ENCODE measurements at regions not wholly inside any gene's neighbourhood (a gene's known extent, or its start where the extent isn't known, plus 50 kb on each side); places are given as distances from the start of the nearest gene placed in this dataset.
"Not testable (repeated sequence)": the region's sequence is repeated elsewhere in the genome, so short reads cannot be mapped to it uniquely, and the experiment has no call there.

DNA sequence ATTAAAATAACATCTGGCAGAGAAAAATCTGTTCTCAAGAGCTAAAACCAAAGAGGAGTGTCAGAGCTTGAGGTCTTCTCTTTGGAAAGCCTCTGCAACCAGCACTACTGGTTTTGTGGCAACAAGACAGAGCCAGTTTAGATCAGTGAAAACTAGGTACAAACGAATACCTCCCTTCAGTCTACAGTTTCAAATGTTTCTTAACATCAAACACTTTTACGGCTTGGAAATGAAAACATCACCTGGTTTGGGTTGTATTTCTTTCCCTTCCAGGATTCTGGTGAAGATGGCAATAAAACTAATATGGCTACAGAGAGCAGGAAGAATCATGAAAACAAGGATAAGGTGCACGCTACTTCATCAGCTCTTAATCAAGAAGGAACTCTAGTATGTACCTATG, 339.4 kb upstream of the ESRRG start:
- Histone ChIP-seq H3K27ac (no peak overlapping the region), H3K4me3 (no peak overlapping the region)

DNA sequence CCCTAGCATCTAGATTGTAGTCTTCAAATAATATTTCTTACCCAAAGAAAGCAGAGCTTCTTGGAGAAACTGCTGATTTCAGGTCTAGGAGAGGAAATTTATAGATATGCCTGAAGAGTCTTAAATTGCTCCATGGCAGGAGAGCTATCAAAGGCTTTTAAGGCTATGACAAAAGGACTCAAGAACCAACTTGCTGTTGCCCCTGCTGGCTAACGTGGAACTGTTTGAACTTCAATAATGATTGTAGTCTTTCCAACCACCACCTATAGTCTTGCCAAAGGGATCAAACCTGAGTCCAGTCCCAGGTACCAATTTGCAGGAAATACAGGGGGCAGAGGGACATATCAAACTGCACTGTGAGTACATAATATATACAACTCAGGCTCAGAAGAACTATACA, 336.2 kb upstream of the ESRRG start:
- H3K4me3 ChIP-seq: no peak overlapping the region
- no peak overlapping the region for H3K27ac ChIP-seq

DNA sequence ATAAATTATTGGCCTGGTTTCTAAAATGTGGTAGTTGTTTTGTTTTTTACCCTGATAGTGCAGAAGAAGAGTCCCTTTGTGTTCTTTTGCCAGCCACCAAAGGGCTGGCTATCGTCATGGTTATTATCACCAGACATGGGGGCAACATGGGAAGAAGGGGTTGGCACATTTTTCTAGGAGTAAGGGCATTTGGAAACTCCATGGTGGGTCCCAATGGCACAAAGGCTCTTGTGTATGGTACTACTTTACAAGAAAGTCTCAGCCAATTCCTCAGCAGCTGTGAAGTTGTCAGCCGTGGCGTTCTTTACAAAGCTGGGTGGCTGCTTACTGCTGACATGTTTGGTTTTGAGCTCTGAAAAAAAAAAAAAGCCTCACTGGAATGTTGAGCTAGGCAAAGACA, 330.4 kb upstream of the ESRRG start:
- Histone ChIP-seq H3K27ac (no peak overlapping the region), H3K4me3 (no peak overlapping the region)

DNA sequence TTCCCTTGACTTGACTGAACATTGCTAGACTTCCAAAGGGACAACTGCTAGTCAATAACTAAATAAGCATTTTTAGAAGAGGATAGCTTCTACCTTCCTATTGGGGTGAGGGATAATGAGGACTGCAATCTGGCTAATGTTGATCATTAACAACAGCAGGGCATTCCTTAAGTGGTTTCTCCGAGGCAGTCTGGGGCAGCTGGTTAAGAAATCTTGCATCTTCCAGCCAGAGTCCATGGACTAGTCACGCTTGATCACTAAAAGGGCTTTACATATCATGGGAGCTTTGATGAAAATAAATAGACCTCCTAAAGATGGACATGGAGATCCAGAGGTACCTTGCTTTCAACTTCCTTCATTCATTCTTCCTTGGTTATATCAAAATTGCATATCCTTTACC, 329.4 kb upstream of the ESRRG start:
- Histone ChIP-seq H3K4me3 (no peak overlapping the region), H3K27ac (no peak overlapping the region)

DNA sequence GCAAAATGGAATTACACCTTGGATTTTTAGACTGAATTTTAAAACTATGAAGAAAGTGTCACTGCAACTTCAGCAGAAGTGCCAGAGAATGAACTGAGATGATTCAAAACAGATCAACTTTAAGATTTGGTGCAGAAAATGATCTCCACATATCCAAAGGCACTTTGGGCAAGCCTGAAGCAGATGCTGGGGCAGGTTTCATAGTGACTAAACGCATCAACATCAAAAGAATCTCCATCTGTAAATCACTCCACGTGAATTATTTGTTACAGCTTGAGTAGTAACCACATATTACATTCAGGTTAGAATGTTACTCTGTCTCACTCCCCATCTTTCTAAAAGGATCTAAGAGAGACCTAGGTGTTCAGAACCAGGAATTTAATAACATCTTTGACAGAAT, 329.0 kb upstream of the ESRRG start:
- no peak overlapping the region for H3K27ac ChIP-seq

DNA sequence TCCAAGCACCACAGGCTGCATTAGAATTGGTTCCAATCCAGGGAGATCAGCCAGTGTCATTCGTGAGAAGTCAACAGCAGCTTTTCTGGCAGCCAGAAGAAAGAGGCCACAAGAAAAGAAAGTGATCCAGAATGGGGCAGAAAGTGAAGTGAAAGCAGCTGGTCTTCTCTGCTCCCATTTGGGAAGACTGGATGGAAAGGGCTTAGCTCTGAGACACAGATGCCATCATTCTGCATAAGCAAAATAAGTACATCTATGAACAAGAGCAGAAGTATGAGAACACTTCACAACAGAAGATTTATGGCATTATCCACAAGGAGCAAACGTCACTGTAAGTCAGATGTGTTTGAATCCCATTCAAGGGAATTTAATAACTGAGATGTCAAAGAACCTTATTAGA, 326.5 kb upstream of the ESRRG start:
- no peak overlapping the region for H3K27ac ChIP-seq
- H3K4me3 ChIP-seq: no peak overlapping the region

More for the DNA sequence above, 329.0 kb upstream of the ESRRG start:
- H3K4me3 ChIP-seq: no peak overlapping the region

DNA sequence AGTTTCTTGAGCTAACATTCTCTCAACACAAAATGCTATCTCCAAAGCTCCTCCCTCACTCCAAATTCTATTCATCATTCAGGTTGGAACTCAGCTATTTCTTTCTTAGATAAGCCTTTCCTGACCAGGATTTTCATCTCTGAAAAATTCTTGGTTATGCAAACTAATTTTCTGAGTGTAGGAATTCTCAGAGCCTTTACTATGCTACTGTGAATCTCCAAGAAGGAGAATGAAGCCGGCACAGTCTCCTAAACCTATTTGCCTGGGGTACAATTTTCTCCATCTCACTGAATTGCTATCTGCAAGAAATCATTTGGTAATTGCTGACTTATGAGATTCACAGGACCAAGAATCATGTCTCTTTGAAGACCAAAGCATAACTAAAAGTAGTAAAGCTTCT, 325.9 kb upstream of the ESRRG start:
- no peak overlapping the region for H3K27ac ChIP-seq
- no peak overlapping the region for H3K4me3 ChIP-seq

DNA sequence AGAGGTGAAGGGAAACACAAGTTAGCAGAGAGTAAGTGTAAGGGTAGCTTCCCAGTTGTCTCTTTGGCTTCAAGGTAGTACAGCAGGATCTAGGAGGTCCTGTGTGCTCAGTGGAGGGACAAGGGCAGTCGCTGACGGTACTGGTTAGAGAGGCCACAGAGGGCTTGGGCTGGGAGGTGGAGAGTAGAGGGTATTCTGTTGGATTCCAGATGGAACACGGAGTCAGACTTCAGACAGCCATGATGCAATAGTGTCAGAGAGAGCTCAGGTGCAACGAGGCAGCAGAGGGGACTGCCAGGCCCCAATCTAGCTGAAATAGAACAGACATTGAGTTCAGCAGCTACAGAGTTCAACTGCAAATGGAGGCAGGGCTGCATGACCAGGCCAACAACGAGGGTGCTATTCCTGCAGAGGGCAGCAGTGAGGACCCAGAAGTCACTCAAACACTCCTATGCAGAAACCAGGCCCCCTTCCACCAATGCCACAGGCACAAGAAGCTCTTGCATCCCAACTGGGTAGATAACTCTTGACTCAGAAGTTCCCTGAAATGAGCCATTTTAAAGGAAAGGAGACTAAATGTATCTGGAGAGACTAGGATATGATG, 325.0 kb upstream of the ESRRG start:
- no peak overlapping the region for H3K27ac ChIP-seq

DNA sequence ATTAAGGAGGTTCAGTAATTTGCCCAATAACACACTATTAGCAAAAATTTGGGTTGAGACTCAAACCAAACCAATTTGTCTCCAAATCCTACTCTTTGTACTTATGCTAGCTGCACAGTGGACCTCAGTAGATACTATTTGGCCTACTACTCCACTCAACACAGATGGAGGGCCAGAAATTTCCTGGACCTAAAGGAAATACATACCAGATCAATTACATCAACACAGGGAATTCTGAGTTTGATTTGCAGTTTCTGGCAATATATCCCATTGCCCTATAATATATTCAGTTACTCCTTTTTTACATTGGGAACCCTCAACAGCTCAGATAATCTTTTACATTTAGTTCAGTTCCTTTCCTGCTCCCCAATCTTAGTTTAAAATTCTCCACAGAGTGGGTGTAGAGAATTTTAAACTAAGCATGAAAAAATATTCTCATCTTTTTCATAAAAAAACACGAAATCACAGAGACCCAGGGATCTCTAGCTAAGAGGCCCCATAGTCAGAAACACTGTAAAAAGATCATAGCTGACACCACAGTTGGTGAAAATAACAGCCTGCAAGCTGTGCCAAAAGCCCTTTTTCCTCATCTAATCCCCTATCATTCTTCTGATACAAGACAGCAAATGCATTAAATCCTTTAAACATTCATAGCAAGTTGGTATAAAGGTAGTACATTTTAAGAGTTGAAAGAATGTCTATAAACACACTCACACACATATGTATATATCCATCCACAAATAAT, 317.7 kb upstream of the ESRRG start:
- Histone ChIP-seq H3K4me3 (no peak overlapping the region), H3K27ac (no peak overlapping the region)

More for the DNA sequence above, 325.0 kb upstream of the ESRRG start:
- no peak overlapping the region for H3K4me3 ChIP-seq

DNA sequence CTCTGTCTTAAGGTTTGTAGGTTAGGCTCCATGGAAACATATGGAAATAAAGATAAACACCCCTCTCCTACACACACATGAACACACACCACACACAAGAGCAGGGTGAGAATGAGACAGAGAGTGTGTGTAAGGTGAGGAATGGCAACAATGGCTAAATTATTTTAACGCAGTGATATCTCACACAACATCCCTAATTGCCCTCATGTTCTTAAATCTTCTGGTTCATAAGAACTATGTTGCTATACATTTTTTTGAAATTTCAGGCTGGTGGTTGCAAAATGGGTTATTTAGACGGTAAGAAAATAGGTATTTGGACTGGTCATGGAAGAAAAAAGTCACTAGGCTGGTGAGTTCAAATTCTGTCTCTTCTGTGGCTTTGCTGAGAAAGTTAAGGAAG, 316.7 kb upstream of the ESRRG start:
- Histone ChIP-seq H3K4me3 (no peak overlapping the region), H3K27ac (no peak overlapping the region)

DNA sequence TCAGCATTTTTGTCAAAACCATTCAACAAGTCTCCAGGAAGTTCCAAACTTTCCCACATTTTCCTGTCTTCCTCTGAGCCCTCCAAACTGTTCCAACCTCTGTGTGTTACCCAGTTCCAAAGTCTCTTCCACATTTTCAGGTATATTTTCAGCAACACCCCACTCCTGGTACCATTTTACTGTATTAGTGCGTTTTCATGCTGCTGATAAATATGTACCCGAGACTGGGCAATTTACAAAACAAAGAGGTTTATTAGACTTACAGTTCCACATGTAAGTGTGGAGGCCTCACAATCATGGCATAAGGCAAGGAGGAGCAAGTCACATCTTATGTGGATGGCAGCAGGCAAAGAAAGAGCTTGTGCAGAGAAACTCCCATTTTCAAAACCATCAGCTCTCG, 315.9 kb upstream of the ESRRG start:
- H3K27ac ChIP-seq: not testable (repeated sequence)

DNA sequence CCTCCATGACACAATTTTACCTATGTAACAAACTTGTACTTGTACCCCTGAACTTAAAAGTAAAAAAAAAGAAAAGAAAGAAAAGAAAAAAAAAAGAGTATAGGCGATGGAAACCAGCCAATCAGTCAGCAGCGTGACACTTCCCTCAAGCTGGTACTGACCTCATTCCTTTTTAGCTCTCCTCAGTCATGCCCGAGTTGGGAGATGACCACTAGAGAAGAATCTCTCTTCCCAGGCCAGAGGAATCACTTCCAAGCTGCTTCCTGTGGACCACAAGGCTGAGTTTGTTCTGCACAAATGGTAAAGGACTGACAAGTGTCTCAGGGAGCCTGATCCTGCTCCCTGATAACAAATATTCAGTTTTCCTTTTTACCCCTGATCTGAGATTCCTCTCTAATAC, 313.5 kb upstream of the ESRRG start:
- Histone ChIP-seq H3K4me3 (no peak overlapping the region), H3K27ac (no peak overlapping the region)

More for the DNA sequence above, 315.9 kb upstream of the ESRRG start:
- not testable (repeated sequence) for H3K4me3 ChIP-seq

DNA sequence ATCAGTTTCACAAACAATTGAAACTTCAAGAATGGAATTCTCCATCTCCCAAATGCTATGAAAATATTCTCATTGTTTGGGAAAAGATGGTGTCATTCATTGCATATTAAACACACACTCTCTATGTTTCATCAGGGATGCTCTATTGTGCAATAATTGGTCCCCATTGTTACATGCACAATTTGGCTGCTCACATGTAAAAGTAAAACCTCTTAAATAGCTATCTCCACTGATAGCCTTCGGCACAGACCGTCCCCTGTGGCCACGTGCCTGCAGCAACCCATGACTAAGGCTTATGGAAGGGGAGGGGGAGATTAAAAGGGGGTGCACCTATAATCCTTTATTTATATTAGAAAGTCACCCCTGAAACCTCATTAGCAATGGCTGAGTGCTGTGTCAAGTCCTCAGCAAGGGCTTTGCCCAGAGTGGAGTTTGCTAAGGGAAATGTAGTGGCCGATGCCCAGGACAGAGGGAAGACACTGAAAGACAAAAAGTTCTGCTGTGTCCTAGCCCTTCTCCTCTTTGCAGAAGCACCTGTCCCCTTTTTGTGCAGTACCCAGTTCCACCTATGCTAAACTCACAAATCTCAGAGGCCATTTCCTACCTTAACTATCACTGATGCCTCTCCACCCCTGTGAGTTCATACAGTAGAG, 309.6 kb upstream of the ESRRG start:
- Histone ChIP-seq H3K27ac (no peak overlapping the region), H3K4me3 (no peak overlapping the region)

DNA sequence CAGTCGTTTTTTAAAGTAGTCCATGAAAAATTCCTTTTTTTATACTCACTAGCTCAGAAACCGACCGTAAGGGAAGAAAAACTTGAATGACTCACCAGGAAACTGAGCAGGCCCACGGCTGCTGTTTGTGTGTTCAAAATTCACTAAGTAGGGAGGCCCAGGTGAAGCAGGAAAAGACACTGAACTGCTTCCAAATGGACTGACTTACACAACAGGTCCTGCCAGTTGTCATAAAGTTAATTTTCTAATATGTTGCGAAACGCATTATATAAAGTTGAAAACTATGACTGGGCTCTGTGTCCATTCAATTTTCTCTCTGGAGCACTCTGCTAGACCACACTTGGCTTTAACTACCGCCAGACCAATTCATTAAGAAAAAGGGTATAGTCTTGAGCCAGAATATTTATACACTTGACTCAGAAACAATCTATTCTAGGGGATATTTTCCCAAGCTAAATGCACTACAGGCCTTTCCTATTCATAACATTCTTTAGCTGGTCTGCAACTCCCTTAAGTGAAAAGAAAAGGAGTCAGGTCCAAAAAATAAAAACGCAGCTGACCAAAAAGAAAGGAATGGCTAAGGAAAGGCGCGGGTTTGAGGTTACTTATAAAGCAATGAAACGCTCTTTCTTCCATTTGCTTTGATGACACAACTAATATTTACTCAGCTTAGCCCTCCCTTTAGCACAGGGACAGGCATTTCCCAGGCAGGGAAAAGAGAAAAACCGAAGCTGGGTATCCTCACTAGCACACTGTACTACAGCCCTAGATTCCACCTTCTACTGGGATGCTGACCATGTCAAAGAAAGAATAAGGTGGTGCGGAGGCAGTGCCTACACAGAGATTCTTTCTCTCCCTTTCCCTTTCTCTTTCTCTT, 306.3 kb upstream of the ESRRG start:
- Histone ChIP-seq H3K4me3 (no peak overlapping the region), H3K27ac (peak overlapping the region in 7 of 21 experiments; percentile 1 to 30 (median 12))

DNA sequence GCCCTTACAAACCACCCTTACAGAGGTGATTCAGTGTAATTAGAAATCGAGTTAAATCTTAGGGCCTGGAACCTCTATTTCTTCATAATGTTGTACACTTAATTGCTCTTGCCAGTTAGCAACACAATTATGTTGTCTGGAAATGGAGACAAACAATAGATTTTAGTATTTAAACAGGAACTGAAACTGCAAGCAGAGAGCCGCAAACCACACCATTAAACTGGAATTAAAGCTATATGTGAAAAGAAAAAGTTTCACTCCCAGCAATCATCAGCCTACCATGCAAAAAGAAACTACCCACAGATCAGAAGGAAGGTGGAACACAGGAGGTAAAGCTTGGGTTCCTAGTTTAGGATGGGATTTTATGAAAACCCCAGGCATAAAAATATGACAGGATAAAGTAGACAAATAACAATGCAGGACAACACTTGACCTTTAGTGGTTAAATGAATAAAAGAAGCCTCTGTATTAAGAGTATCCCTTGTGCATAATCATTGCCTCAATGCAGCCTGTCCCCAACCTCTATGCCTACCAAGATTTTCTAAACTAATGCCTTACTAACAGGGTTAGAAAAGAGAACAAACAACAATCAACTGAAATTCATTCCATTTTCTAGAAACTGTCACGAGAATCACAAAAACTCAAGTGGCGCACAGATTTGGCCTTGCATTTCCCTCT, 304.3 kb upstream of the ESRRG start:
- H3K27ac ChIP-seq: no peak overlapping the region
- no peak overlapping the region for H3K4me3 ChIP-seq

DNA sequence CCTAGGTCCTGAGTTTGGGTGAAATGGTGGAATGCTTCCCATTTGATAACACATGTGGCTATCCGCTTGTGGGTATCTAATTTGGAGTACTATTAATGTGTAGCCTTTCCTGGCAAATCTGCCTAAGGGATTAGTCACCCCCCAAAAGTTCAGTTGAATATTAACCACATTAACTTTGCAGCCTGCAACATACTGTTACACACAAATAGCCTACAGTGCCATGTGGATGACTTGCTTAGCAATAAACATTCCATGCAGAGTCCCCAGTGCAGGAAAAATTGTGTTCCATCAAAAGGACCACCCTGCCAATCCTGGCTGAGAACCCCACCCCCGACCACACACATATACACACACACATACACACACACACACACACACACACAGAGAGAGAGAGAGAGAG, 303.3 kb upstream of the ESRRG start:
- no peak overlapping the region for H3K4me3 ChIP-seq
- H3K27ac ChIP-seq: no peak overlapping the region

DNA sequence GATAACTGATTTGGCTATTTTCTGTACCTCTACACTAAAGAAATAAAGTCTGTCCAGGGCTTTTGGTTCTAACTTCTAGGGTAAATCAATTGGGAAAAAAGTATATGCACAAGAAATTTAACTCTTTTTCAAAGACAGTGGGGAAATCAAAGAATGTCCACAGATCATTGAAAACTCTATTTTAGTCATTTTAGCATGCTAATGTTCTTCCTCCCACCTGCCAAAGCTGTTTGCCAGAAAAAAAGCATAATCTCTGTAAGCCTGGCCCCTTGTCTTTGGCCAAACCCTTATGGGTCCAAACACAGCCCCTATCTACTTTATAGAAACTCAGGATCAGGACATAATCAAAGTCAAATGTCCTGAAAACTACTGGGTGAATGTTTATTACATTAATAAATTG, 302.2 kb upstream of the ESRRG start:
- H3K4me3 ChIP-seq: no peak overlapping the region
- H3K27ac ChIP-seq: no peak overlapping the region

DNA sequence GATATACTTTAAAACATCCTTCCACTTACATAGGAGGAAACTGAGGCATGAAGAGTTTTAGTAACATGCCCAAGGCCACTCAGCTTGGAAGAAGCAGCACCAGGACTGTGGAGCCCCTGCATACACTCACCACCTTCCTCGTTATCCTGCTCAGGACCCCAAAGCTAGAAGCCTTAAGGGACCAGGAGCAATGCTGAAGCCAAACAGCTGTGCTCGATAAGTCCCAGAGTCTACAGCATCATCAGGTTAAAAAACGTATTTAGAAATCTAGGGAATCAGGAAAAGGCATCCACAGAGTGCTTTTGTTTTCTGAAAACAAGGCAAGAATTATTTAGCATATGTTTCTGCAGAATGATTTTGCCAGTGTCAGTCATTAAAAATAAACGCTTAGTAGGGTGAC, 301.7 kb upstream of the ESRRG start:
- Histone ChIP-seq H3K27ac (no peak overlapping the region), H3K4me3 (no peak overlapping the region)

DNA sequence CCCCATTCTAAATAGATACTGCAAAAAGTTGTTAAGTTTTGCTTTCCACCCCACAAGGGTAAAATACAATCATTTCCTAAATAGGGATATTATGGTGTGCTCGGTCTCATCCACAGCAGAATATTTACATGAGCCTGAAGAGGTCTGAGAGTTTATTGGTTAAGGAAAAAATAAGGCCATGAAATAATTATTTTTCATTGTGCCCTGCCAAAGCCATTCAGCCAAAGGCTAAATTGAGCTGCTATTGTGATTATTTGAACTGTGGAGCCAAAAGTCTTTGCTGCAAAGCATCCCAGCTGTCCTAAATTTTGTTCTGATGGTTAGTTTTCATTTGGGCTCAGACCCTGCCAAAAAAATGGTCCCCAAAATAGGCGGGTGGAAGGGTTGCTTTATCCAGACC, 298.7 kb upstream of the ESRRG start:
- Histone ChIP-seq H3K27ac (no peak overlapping the region), H3K4me3 (no peak overlapping the region)

DNA sequence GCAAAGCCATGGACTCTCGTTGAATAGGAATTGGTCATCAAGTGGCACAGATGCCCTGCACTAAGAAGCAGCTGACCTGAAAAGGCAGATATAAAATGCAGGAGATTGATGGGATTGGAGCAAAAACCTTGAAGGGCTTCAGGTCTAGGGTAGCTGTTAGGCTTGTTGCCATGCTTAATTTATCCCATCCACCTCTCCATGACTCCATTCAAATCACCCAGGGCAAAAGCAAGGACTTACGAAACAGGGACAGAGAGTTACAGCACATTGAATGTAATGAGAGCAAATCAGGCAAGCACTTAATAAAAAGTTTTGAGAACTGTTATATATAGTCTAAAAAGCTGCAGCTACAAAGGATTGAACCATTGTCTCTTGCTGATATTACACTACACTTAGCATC, 298.2 kb upstream of the ESRRG start:
- H3K27ac ChIP-seq: no peak overlapping the region
- no peak overlapping the region for H3K4me3 ChIP-seq
